ENCODE measurements at regions not wholly inside any gene's neighbourhood (a gene's known extent, or its start where the extent isn't known, plus 50 kb on each side); places are given as distances from the start of the nearest gene placed in this dataset.

DNA sequence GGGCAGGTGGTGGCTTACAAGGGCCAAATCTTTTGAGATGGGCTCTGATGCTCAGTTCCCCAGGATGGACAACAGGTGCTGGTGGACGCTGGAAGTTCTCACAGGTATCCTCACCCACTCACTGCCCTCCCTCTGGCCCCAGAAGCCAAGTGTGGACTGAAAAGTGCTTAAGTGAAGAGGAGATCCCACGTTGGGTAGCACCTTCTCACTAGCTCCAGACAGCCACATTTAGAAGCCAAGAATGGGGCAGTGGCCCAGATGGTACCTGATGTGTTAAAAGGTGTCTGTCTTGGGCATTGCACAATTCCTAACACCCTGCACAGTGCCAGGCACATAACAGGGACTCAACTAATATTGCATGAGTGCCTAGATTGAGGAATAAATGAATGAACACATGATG lies 115.3 kb upstream of the TEX51 start:
- TF ChIP-seq CTCF (IDR thresholded peaks at IDR 0.05) (no peak), BHLHE40 (IDR thresholded peaks at IDR 0.05; ENCODE audit: low read depth, low read length) (no peak), RFX5 (IDR thresholded peaks at IDR 0.05) (no peak), EP300 (IDR thresholded peaks at IDR 0.05) (no peak), JUN (IDR thresholded peaks at IDR 0.05) (no peak), CEBPB (IDR thresholded peaks at IDR 0.05) (no peak), CHD2 (IDR thresholded peaks at IDR 0.05; ENCODE audit: low read length, partially characterized antibody) (no peak), RCOR1 (IDR thresholded peaks at IDR 0.05; ENCODE audit: low read depth, low read length) (no peak)
